ENCODE measurements at regions not wholly inside any gene's neighbourhood (a gene's known extent, or its start where the extent isn't known, plus 50 kb on each side); places are given as distances from the start of the nearest gene placed in this dataset.

DNA sequence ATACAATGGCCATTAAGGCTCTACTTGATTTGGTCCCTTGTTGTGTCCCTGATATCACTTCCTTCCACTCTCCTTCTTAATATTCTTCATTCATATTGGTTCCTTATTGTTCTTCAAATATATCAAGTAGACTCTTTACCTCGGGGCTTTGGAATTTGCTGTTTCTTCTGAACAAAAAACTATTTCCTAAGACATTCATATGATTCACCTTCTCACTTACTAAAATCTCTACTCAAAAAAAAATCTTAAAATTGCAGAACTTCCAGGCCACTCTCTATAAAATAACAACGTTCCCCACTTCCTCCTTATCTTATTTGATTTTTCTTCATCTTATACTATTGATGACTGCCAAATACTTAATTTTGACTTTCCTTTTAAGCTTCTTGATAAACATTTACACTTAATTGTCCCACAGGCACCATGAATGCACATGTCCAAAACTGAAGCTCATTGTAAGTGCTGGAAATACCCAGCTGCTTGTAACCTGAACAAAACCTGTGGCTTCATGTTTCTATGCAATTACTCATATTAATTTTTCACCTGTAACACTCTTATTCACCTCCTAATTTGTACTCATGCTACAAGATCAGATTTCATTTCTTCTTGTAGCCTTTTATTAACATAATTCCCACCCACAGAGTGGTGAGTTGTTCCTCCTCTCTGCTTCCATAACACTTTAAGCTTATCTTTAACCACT is 58.4 kb upstream of the NUDT12 start:
- no peaks in the 10 kb centered on the region for H3K27me3 ChIP-seq (ENCODE audit: control insufficient read depth in 2 of 2, insufficient read depth in 2 of 2, low read length in 2 of 2)
- H3K9me3 ChIP-seq (ENCODE audit: control insufficient read depth in 2 of 2, low read length in 2 of 2), result no peaks in the 10 kb centered on the region
- no peaks in the 10 kb centered on the region for H3K4me1 ChIP-seq (ENCODE audit: control insufficient read depth in 2 of 2, insufficient read depth in 2 of 2, low read length in 2 of 2)
- H3K9ac ChIP-seq (ENCODE audit: low read depth in 1 of 2, low read length in 2 of 2), result no peak overlapping the region
- H3K36me3 ChIP-seq (ENCODE audit: control insufficient read depth in 2 of 2, insufficient read depth in 2 of 2, low read length in 2 of 2), result no peaks in the 10 kb centered on the region
- H3K27ac ChIP-seq (ENCODE audit: low read depth in 2 of 2, low read length in 2 of 2), result no peak overlapping the region
- no peak overlapping the region for H3K4me3 ChIP-seq (ENCODE audit: low read length in 2 of 2)

DNA sequence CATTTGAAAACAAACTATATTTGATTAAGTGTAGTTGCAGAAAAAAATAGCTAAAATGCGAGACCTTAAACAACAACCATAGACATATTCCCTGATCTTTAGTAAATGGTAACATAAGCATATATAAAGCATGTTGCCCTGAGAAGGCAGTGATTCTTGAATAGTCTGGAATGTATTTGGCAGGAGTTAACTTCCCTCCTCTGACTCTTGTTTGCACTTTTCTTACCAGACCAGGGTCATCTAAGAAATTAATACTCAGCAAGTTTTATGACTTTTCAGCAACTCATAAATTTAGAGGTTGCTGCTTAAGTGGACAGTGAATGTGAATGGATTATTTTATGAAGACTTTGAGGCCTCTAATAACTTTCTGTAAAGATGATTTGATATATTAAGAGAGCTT is 55.3 kb upstream of the NUDT12 start:
- Histone ChIP-seq H3K27ac (ENCODE audit: low read depth in 2 of 2, low read length in 2 of 2) (no peak overlapping the region), H3K9ac (ENCODE audit: low read depth in 1 of 2, low read length in 2 of 2) (no peak overlapping the region)

DNA sequence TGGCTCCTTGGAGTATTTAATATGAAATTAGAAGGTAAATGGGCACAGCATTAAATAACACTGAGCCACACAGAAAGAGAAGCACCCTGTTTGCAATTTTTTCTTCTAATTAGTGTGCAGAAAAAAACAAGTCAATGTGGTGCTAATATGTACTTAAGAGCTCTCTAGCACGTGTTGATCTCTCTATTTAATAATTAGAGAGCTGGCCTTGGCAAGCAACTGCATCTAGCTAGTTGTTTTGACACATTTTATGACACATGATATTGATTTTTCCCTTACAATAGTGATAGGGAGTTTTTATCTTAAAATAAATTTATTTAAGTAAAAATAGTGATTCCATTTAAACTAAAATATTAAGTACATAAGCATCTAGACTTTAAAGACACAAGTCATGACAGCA is 54.5 kb upstream of the NUDT12 start:
- Histone ChIP-seq H3K4me3 (ENCODE audit: low read length in 2 of 2) (no peak overlapping the region), H3K27me3 (ENCODE audit: control insufficient read depth in 2 of 2, insufficient read depth in 2 of 2, low read length in 2 of 2) (no peaks in the 10 kb centered on the region), H3K4me1 (ENCODE audit: control insufficient read depth in 2 of 2, insufficient read depth in 2 of 2, low read length in 2 of 2) (no peaks in the 10 kb centered on the region), H3K36me3 (ENCODE audit: control insufficient read depth in 2 of 2, insufficient read depth in 2 of 2, low read length in 2 of 2) (no peaks in the 10 kb centered on the region), H3K9me3 (ENCODE audit: control insufficient read depth in 2 of 2, low read length in 2 of 2) (no peaks in the 10 kb centered on the region), H3K9ac (ENCODE audit: low read depth in 1 of 2, low read length in 2 of 2) (no peak overlapping the region), H3K27ac (ENCODE audit: low read depth in 2 of 2, low read length in 2 of 2) (no peak overlapping the region)

More for the DNA sequence above, 55.3 kb upstream of the NUDT12 start:
- no peaks in the 10 kb centered on the region for H3K36me3 ChIP-seq (ENCODE audit: control insufficient read depth in 2 of 2, insufficient read depth in 2 of 2, low read length in 2 of 2)
- no peak overlapping the region for H3K4me3 ChIP-seq (ENCODE audit: low read length in 2 of 2)
- H3K9me3 ChIP-seq (ENCODE audit: control insufficient read depth in 2 of 2, low read length in 2 of 2), result no peaks in the 10 kb centered on the region
- H3K4me1 ChIP-seq (ENCODE audit: control insufficient read depth in 2 of 2, insufficient read depth in 2 of 2, low read length in 2 of 2), result no peaks in the 10 kb centered on the region
- H3K27me3 ChIP-seq (ENCODE audit: control insufficient read depth in 2 of 2, insufficient read depth in 2 of 2, low read length in 2 of 2), result no peaks in the 10 kb centered on the region

DNA sequence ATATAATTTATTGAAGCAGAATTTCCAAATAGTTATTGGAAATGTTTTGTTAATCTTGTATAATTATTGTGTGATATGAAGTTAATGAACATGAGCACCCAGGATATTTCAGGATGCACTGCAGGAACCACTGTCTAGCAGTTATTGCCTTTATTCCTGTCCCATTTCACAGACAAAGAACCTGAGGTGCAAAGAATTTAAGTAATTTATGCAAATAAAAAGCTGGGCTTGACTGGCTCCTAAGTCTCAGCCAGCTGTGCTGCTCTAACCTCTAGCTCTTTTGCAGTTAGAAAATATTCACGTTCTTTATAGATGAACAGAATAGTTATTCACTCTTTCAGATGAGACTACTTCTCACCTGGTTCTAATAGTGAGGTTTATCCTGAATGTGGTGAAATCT is 50.0 kb upstream of the NUDT12 start:
- Histone ChIP-seq H3K4me3 (ENCODE audit: low read length in 2 of 2) (no peak overlapping the region), H3K4me1 (ENCODE audit: control insufficient read depth in 2 of 2, insufficient read depth in 2 of 2, low read length in 2 of 2) (no peaks in the 10 kb centered on the region), H3K36me3 (ENCODE audit: control insufficient read depth in 2 of 2, insufficient read depth in 2 of 2, low read length in 2 of 2) (no peaks in the 10 kb centered on the region), H3K27ac (ENCODE audit: low read depth in 2 of 2, low read length in 2 of 2) (no peak overlapping the region), H3K9me3 (ENCODE audit: control insufficient read depth in 2 of 2, low read length in 2 of 2) (no peaks in the 10 kb centered on the region), H3K9ac (ENCODE audit: low read depth in 1 of 2, low read length in 2 of 2) (no peak overlapping the region), H3K27me3 (ENCODE audit: control insufficient read depth in 2 of 2, insufficient read depth in 2 of 2, low read length in 2 of 2) (no peaks in the 10 kb centered on the region)
